Ishikawa (cell line): ENCODE measurements at regions not wholly inside any gene's neighbourhood (a gene's known extent, or its start where the extent isn't known, plus 50 kb on each side); places are given as distances from the start of the nearest gene placed in this dataset.

Source experiments
- CEBPB ChIP-seq: IDR thresholded peaks from 2 replicates; pipeline ENCODE4 v1.6.1; 2012
- CREB1 ChIP-seq: IDR thresholded peaks from 2 replicates; pipeline ENCODE4 v1.6.1; 2012; ENCODE audit warnings: low read depth
- EGR1 ChIP-seq: IDR thresholded peaks from 2 replicates; pipeline ENCODE4 v1.6.1; 2012
- EP300 ChIP-seq: IDR thresholded peaks from 2 replicates; pipeline ENCODE4 v1.6.1; 2012; ENCODE audit warnings: borderline replicate concordance
- FOXM1 ChIP-seq: IDR thresholded peaks from 2 replicates; pipeline ENCODE4 v1.6.1; 2012; ENCODE audit warnings: low read depth, borderline replicate concordance
- MAX ChIP-seq: IDR thresholded peaks from 2 replicates; pipeline ENCODE4 v1.6.1; 2012
- NFIC ChIP-seq: IDR thresholded peaks from 2 replicates; pipeline ENCODE4 v1.6.1; 2012
- RAD21 ChIP-seq: IDR thresholded peaks from 2 replicates; pipeline ENCODE4 v1.6.1; 2012; ENCODE audit warnings: low read depth
- REST ChIP-seq: IDR thresholded peaks from 2 replicates; pipeline ENCODE4 v1.6.1; 2012; ENCODE audit warnings: low read depth, mild to moderate bottlenecking
- TAF1 ChIP-seq: IDR thresholded peaks from 2 replicates; pipeline ENCODE4 v1.6.1; 2012; ENCODE audit warnings: low read depth, mild to moderate bottlenecking
- TCF12 ChIP-seq: IDR thresholded peaks from 2 replicates; pipeline ENCODE4 v1.6.1; 2012; ENCODE audit warnings: low read depth
- TEAD4 ChIP-seq: IDR thresholded peaks from 2 replicates; pipeline ENCODE4 v1.6.1; 2012
- USF1 ChIP-seq: IDR thresholded peaks from 2 replicates; pipeline ENCODE4 v1.6.1; 2012
- YY1 ChIP-seq: IDR thresholded peaks from 2 replicates; pipeline ENCODE4 v1.6.1; 2012; ENCODE audit warnings: low read depth
- ZBTB7A ChIP-seq: IDR thresholded peaks from 2 replicates; pipeline ENCODE4 v1.6.1; 2012; ENCODE audit warnings: low read depth

GRCh38 chr9:95389373-95389772 is 71.9 kb upstream of the FANCC start:
- TF ChIP-seq REST (no peak), TAF1 (no peak), USF1 (no peak), EP300 (no peak), TCF12 (no peak), TEAD4 (no peak)

GRCh38 chr9:95386843-95387242 is 69.3 kb upstream of the FANCC start:
- TF ChIP-seq RAD21 (no peak), YY1 (no peak), EP300 (no peak), CEBPB (no peak), FOXM1 (no peak), NFIC (no peak), TEAD4 (no peak), MAX (no peak), TCF12 (no peak), REST (no peak), CREB1 (no peak), EGR1 (no peak), ZBTB7A (no peak), TAF1 (no peak), USF1 (no peak)

GRCh38 chr9:95385521-95385920 is 68.0 kb upstream of the FANCC start:
- TF ChIP-seq FOXM1: no peak
- no peak for TF ChIP-seq MAX
- no peak for TF ChIP-seq TCF12
- TF ChIP-seq YY1: no peak
- no peak for TF ChIP-seq USF1
- TF ChIP-seq TEAD4: no peak
- no peak for TF ChIP-seq EP300
- TF ChIP-seq REST: no peak
- TF ChIP-seq RAD21: no peak
- no peak for TF ChIP-seq EGR1
- no peak for TF ChIP-seq NFIC
- no peak for TF ChIP-seq CEBPB
- TF ChIP-seq TAF1: no peak
- TF ChIP-seq CREB1: no peak

- TF ChIP-seq MAX: no peak
- no peak for TF ChIP-seq REST
- TF ChIP-seq RAD21: no peak
- no peak for TF ChIP-seq ZBTB7A
- TF ChIP-seq YY1: no peak
- no peak for TF ChIP-seq TCF12
- no peak for TF ChIP-seq CEBPB
- no peak for TF ChIP-seq TAF1
- no peak for TF ChIP-seq FOXM1
- TF ChIP-seq USF1: no peak
- TF ChIP-seq CREB1: no peak
- no peak for TF ChIP-seq TEAD4
- no peak for TF ChIP-seq NFIC
- no peak for TF ChIP-seq EGR1
Observed at GRCh38 chr9:95383845-95384244, 66.3 kb upstream of the FANCC start.
